AG09309 (cell line): ENCODE measurements at regions not wholly inside any gene's neighbourhood (a gene's known extent, or its start where the extent isn't known, plus 50 kb on each side); places are given as distances from the start of the nearest gene placed in this dataset.

Source experiments
- DNase-seq: peaks from one replicate; pipeline ENCODE4 v3.0.0-alpha.2; 2010; ENCODE audit warnings: low read depth
- H3K4me3 ChIP-seq: 2 replicates; pipeline ENCODE4 v1.5.1; 2011; ENCODE audit warnings: mild to moderate bottlenecking, low read depth, low read length, moderate library complexity; ENCODE audit not compliant: control insufficient read depth
- TF ChIP-seq, protein P1 (sequence below): IDR thresholded peaks from 2 replicates; pipeline ENCODE4 v1.5.1; 2011; ENCODE audit warnings: mild to moderate bottlenecking, low read depth, low read length, inconsistent platforms; ENCODE audit not compliant: insufficient read depth, control insufficient read depth; ENCODE audit errors: missing control alignments

DNA sequence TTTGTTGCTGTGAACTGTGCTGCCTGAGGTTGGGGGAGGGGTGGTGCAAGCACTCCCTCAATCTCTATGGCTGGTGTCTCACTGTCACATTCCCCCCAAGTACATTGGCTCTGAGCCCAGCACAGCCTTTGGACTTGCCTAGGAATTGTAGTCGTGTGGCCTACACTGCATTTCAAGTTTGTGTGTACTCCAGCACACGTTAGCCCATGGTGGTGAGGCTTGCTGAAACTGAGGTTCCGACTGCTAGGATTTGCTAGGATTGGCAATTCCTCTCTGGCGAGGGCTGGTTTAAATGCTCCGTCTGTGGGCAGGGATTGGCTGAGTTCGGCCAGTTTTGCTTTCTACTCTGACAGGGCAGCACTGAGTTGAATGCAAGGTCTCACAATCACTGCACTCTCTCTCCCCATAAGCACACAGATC, 121.7 kb upstream of the CXXC4 start:
- TF ChIP-seq, protein P1, sequence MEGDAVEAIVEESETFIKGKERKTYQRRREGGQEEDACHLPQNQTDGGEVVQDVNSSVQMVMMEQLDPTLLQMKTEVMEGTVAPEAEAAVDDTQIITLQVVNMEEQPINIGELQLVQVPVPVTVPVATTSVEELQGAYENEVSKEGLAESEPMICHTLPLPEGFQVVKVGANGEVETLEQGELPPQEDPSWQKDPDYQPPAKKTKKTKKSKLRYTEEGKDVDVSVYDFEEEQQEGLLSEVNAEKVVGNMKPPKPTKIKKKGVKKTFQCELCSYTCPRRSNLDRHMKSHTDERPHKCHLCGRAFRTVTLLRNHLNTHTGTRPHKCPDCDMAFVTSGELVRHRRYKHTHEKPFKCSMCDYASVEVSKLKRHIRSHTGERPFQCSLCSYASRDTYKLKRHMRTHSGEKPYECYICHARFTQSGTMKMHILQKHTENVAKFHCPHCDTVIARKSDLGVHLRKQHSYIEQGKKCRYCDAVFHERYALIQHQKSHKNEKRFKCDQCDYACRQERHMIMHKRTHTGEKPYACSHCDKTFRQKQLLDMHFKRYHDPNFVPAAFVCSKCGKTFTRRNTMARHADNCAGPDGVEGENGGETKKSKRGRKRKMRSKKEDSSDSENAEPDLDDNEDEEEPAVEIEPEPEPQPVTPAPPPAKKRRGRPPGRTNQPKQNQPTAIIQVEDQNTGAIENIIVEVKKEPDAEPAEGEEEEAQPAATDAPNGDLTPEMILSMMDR = no peak
- DNase-seq = no peak
- no peak overlapping the region for H3K4me3 ChIP-seq

GRCh38 chr4:104625706-104626105, 131.0 kb upstream of the CXXC4 start:
- TF ChIP-seq, protein P1 = no peak
- DNase-seq = no peak
- no peak overlapping the region for H3K4me3 ChIP-seq

DNA sequence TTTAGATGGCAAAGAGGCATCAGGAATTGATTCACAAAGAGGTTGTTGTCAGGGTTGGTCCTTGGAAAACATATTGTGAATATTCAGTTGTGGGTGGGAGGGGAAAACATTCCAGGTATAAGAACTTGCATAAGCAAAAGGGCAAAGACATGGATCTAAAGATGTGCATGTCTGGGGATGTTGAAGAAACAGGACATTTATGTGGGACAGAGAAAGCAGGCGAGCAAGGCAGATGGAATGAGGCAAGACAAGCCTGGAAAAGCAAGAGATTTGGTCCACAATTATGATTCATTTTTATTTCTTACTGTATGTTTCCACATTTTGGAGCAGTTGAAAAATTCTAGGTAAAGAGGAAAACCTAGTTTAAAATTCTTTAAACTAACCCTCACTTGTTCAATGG, 134.9 kb upstream of the CXXC4 start:
- no peak overlapping the region for H3K4me3 ChIP-seq
- TF ChIP-seq, protein P1 = no peak
- DNase-seq = no peak

- TF ChIP-seq, protein P1 = no peak
- DNase-seq = no peak
- H3K4me3 ChIP-seq = no peak overlapping the region
Observed at GRCh38 chr4:104630272-104630671, 135.6 kb upstream of the CXXC4 start.

- H3K4me3 ChIP-seq = no peak overlapping the region
- DNase-seq = no peak
- TF ChIP-seq, protein P1 = no peak
Observed at GRCh38 chr4:104631000-104631399, 136.3 kb upstream of the CXXC4 start.

GRCh38 chr4:104641418-104641817, 146.7 kb upstream of the CXXC4 start:
- no peak overlapping the region for H3K4me3 ChIP-seq
- TF ChIP-seq, protein P1 = no peak
- DNase-seq = no peak

GRCh38 chr4:104642521-104642920, 147.8 kb upstream of the CXXC4 start:
- TF ChIP-seq, protein P1 = no peak
- no peak overlapping the region for H3K4me3 ChIP-seq
- DNase-seq = no peak
